Choroid plexus epithelial cell (primary cell): ENCODE measurements at regions not wholly inside any gene's neighbourhood (a gene's known extent, or its start where the extent isn't known, plus 50 kb on each side); places are given as distances from the start of the nearest gene placed in this dataset.

Experiments
- DNase-seq: peaks from one replicate; pipeline ENCODE4 v3.0.0-alpha.2; 2010; ENCODE audit warnings: low read depth
- H3K4me3 ChIP-seq: 2 replicates; pipeline ENCODE4 v1.5.1; 2011; ENCODE audit warnings: low read depth, mild to moderate bottlenecking, control low read depth, low read length, moderate library complexity
- TF ChIP-seq, protein P1 (sequence below): conservative IDR thresholded peaks from 2 replicates; pipeline ENCODE4 v1.5.1; 2011; ENCODE audit warnings: low read depth, mild to moderate bottlenecking, control low read depth, inconsistent platforms, low read length, moderate library complexity

DNA sequence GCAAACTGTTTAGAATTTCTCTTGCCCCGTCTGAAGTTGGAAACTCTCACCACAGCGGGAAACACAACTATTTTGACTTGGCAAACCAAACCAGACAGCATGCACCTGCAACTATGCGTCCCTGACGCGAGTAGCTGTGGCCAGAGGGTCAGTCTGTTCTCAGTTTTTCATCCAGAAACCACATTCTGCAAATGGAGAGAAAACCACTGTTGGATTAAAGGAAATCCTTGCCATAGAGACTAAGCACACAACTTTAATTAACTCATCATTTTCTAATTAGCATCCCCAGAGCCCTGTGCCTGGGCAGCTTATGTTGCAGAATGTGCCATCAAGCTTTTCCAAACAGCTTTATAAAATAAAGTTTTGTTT lies 415.7 kb upstream of the TCF4 start:
- DNase-seq = no peak
- no peak overlapping the region for H3K4me3 ChIP-seq
- TF ChIP-seq, protein P1, sequence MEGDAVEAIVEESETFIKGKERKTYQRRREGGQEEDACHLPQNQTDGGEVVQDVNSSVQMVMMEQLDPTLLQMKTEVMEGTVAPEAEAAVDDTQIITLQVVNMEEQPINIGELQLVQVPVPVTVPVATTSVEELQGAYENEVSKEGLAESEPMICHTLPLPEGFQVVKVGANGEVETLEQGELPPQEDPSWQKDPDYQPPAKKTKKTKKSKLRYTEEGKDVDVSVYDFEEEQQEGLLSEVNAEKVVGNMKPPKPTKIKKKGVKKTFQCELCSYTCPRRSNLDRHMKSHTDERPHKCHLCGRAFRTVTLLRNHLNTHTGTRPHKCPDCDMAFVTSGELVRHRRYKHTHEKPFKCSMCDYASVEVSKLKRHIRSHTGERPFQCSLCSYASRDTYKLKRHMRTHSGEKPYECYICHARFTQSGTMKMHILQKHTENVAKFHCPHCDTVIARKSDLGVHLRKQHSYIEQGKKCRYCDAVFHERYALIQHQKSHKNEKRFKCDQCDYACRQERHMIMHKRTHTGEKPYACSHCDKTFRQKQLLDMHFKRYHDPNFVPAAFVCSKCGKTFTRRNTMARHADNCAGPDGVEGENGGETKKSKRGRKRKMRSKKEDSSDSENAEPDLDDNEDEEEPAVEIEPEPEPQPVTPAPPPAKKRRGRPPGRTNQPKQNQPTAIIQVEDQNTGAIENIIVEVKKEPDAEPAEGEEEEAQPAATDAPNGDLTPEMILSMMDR = no peak

DNA sequence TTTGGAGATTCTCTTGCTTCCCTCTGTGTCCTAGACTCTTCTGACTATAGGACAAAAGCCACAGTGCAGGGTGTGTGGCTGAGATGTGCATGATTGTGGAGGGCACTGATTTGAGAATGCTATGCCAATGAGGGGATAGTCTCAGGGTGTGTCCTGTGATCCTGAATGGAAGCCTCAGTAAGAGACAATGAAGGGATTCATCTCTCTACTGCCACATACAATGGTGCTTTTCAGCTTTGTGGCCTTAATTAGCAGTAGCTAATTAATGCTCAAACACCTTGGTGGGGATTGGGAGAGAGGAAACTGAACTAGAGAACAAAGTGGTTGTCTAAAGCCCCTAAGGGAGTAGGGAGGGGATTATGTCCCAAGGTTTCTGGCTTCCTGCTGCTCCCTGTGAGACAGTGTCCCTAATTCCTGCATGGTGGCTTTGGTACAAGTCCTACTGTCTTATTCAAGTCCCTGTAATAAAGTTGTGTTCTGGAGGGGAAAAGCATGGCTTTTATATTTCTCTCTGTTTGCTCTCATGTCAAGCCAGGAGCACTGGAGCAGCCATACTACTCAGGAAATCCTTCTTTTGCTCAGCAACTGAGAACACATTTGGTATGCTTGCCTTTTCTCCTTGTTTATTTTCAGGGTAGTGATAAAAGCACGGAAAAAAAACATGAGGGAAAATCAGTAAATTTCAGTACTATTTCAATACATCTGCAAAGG lies 415.2 kb upstream of the TCF4 start:
- H3K4me3 ChIP-seq = no peak overlapping the region
- DNase-seq = no peak
- TF ChIP-seq, protein P1 = no peak

DNA sequence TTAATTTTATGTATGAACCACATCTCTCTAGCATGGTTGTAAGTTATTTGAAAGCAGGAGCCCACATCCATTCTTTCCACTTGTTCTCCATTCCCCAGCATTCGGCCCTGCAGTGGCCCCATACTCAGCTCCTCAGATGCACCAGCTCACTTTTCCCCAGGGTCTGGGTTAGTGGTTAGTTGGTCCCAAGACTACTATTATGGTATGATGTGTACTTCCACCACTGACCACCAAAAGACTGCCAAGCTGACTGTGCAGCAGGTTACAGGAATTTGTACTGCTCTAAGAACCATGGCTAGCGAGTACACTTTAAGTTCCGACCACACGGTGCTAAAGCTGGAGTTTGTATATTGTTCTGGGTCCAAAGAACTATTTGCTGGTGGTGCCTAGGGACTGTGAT lies 413.6 kb upstream of the TCF4 start:
- TF ChIP-seq, protein P1 = no peak
- DNase-seq = peak; percentile 26
- H3K4me3 ChIP-seq = no peak overlapping the region

DNA sequence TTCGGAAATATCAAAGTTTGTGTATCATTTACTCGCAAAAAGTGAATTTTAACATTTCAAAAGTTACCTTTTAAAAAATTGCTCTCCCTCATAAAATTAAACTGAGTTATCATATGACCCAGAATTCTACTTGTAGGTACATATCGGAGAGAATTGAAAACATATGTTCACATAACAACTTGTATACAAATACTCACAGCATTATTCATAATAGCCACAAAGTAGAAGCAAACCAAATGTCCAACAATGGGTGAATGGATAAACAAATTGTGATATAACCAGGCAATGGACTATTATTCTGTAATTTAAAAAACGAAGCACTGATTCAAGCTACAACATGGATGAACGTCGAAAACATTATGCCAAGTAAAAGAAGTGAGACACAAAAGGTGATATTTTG lies 412.0 kb upstream of the TCF4 start:
- no peak overlapping the region for H3K4me3 ChIP-seq
- DNase-seq = no peak
- TF ChIP-seq, protein P1 = no peak

DNA sequence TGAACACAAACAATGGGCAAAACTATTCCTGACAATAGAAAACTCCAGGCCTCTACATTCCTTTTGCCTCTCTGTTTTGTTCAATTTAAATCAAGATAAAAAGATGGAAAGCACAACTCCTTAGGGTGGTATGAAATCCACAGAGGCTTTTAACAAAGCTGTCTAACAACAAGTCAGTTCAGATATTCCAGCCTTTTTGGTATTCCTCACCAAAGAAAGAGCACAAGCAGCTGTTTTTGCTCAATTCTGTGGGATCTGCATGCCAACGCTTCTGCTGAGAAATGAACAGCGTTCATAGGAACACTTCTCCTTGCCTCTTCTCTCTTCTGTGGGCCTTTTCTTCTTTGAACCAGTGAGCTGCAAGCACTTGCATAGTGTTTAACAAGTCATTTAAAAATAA lies 411.6 kb upstream of the TCF4 start:
- TF ChIP-seq, protein P1 = no peak
- DNase-seq = no peak

DNA sequence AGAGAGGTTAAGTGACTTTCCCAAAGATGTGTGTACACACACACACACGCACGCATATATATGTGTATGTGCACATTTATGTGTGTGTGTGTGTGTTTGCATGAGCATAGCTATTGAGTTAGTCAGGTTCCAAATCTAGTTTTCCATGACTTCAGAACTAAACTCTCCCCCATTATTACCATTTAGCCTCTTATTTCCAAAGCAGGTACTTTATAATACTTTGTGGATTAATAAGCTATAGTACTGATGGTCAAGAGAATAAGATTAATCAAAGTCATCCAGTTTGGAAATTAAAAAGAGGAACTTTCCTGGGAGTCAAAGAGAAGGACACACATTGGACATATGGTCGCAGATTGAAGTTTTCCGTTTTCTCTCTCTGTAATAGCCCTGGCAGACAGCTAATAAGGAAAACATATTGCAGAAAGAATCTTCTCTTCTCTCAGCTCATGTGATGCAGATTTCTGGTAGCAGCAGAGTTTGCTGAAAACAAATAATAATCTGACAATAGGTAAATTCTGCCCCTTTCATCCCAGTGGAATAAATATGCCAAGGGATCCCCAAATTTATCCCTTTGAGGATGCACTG lies 410.9 kb upstream of the TCF4 start:
- DNase-seq = no peak
- no peak overlapping the region for H3K4me3 ChIP-seq
- TF ChIP-seq, protein P1 = no peak

More for the DNA sequence above, 411.6 kb upstream of the TCF4 start:
- H3K4me3 ChIP-seq = no peak overlapping the region

DNA sequence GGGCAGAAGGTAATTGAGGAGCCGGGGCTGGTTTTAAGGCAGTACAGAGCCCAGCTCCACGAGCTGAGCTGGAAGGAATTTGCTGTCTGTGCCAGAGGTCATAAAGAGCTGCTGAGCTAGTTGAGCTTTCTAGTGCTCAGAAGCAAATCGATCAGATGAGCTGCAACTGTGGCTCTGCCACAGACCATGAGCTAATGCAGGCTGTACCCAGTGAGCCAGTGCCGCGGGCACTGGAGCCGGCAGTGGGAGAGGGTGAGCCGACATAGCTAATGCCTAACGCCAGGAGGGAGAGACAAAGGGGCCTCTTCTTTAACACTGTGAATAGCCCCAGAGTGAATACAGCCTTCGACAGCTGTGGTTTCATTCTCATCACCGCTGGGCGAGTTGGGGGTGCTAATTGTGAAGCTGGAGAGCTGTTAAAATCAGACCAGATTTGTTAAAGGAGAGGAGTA lies 410.1 kb upstream of the TCF4 start:
- peak overlapping the region; percentile 37 for H3K4me3 ChIP-seq
- TF ChIP-seq, protein P1 = no peak
- peak; percentile 32 for DNase-seq
